GM12864 (cell line): ENCODE measurements at regions not wholly inside any gene's neighbourhood (a gene's known extent, or its start where the extent isn't known, plus 50 kb on each side); places are given as distances from the start of the nearest gene placed in this dataset.
"Not testable (repeated sequence)": the region's sequence is repeated elsewhere in the genome, so short reads cannot be mapped to it uniquely, and the experiment has no call there.

ENCODE experiments used
- DNase-seq: peaks from one replicate; pipeline ENCODE4 v3.0.0-alpha.2; 2011; ENCODE audit warnings: low read depth
- H3K4me3 ChIP-seq: 2 replicates; pipeline ENCODE4 v1.5.1; 2011; ENCODE audit warnings: mild to moderate bottlenecking, low read depth, low read length, control low read depth
- TF ChIP-seq, protein P1 (sequence below): IDR thresholded peaks from 2 replicates; pipeline ENCODE4 v1.5.1; 2011; ENCODE audit warnings: low read depth, mild to moderate bottlenecking, moderate library complexity, low read length, control low read depth, inconsistent platforms; ENCODE audit errors: missing control alignments

DNA sequence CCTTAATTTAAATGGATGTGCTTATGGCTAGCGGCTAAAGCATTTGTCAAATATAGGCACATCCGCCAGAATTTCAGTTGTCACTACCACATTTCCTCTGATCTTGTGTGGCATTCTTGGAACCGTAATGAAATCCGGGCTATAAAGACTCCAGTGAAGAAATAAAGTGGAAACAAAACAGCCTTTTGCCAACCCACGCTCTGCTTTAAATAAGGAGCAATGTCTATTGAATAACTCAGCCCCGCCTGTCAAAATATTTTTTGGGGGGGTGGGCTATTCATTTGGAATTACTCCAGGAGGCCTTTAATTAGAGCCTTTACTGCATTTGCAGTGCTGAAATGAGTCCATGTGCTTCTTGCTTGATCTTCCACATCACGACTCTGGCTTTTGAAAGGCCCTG lies 179.6 kb upstream of the RPH3A start:
- TF ChIP-seq, protein P1, sequence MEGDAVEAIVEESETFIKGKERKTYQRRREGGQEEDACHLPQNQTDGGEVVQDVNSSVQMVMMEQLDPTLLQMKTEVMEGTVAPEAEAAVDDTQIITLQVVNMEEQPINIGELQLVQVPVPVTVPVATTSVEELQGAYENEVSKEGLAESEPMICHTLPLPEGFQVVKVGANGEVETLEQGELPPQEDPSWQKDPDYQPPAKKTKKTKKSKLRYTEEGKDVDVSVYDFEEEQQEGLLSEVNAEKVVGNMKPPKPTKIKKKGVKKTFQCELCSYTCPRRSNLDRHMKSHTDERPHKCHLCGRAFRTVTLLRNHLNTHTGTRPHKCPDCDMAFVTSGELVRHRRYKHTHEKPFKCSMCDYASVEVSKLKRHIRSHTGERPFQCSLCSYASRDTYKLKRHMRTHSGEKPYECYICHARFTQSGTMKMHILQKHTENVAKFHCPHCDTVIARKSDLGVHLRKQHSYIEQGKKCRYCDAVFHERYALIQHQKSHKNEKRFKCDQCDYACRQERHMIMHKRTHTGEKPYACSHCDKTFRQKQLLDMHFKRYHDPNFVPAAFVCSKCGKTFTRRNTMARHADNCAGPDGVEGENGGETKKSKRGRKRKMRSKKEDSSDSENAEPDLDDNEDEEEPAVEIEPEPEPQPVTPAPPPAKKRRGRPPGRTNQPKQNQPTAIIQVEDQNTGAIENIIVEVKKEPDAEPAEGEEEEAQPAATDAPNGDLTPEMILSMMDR, result no peak
- DNase-seq, result no peak
- no peak overlapping the region for H3K4me3 ChIP-seq

DNA sequence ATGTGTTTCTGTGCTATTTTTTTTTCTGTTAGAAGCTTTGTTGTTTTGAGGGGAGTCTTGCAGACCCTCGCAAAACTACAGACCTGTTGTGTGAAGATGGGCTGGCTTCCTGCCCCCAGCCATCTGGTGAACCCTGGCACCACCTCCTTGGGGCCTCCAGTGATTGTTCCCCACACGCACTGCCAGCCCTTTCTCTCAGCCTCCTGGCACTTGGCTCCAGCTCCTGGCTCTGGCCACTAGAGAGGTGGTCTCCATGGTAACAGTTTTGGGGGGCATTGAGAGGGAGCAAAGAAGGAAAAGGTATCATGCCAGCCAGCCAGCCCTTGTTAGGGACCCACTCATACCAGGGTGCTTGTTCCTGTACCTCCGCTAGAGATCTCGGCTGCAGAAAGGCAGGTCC lies 176.4 kb upstream of the RPH3A start:
- TF ChIP-seq, protein P1, result no peak
- no peak for DNase-seq
- H3K4me3 ChIP-seq, result no peak overlapping the region

DNA sequence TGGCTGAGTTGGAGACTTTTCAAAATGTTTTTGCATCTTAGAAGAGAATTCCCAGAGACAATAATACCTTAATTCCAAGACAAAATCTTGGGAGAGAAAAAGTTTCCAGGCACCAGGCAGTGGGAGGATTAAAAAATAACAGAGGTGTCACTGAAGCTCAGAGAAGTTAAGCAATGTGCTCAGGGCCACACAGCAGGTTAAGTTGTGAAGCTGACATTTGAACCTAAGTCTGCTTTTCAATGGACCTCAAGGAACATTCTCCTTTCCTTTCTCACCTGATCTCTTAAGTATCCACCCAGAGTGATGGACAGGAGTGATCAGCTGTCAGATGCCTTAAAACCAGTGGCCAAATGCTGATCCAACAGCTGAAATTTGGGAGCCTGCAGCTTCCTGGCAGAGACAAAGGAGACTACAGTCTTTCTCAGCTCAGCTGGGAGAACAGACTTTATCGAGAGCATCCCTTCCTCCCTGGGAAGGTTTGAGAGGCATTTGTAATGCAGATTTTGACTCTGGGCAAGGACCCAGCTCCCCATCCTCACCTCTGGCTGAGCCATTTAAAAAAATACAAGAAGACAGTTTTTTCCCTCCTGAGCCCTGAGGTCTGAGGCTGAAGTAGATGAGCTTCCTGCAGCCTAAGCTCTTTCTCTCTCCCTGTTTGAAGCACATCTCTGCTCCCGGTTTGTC lies 174.9 kb upstream of the RPH3A start:
- DNase-seq, result no peak
- no peak overlapping the region for H3K4me3 ChIP-seq
- TF ChIP-seq, protein P1, result no peak

DNA sequence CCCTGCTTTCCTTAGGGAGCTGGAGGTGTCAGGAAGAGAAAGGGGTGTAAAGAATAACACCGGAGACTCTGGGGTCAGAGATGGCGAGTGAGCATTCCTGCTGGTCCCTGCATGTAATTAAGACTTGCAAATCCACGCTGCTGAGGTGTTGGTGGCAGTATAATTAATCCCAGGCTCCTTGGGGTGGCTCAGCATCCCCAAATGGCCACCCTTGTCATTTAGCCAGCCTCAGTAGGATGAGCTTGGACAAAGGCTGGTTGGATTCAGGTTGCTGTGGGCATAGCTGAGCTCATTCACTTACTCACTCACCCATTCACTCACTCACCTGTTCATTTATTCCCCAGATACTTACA lies 174.4 kb upstream of the RPH3A start:
- DNase-seq, result no peak
- TF ChIP-seq, protein P1, result no peak

DNA sequence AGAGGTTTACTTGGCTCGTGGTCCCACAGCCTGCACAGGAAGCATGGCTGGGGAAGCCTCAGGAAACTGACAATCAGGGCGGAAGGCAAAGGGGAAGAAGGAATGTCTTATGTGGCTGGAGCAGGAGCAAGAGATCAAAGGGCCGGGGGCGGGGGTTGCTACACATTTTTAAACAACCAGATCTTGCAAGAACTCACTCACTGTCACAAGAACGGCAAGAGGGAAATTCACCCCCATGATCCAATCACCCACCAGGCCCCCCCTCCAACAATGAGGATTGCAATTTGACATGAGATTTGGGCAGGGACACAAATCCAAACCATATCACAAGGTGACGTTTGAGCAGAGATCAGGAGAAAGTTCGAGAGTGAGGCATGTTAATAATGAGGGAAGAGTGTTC lies 163.7 kb upstream of the RPH3A start:
- H3K4me3 ChIP-seq, result no peak overlapping the region
- TF ChIP-seq, protein P1, result no peak
- no peak for DNase-seq

More for the DNA sequence above, 174.4 kb upstream of the RPH3A start:
- H3K4me3 ChIP-seq, result no peak overlapping the region

DNA sequence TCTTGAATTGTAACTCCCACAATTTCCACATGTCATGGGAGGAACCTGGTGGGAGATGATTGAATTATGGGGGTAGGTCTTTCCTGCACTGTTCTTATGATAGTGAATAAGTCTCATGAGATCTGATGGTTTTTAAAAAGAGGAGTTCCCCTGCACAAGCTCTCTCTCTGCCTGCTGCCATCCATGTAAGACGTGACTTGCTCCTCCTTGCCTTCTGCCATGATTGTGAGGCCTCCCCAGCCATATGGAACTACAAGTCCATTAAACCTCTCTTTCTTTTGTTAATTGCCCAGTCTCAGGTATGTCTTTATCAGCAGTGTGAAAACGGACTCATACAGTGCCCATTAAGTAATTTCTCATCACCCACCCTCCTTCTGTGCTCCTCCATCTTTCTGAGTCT lies 159.6 kb upstream of the RPH3A start:
- H3K4me3 ChIP-seq, DNase-seq: not testable (repeated sequence)

DNA sequence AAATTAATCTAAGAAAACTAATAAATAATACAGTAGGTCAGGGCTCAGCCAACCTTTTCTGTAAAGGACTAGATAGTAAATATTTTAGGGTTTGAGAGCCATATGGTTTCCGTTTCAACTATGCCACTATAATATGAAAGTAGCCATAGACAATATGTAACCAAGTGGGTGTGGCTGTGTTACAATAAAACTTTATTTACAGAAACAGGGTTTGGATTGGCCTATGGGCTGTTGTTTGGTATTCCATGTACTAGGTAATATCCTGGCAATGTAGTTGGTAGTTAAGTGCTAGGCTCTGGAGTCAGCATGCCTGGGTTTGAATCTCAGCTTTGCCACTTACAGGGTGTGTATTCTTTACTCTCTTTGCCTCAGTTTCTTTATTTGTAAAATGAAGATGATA lies 156.5 kb upstream of the RPH3A start:
- TF ChIP-seq, protein P1, result no peak
- DNase-seq, result no peak
- H3K4me3 ChIP-seq, result no peak overlapping the region
